ENCODE measurements at regions not wholly inside any gene's neighbourhood (a gene's known extent, or its start where the extent isn't known, plus 50 kb on each side); places are given as distances from the start of the nearest gene placed in this dataset.

GRCh38 chr11:29373725-29374124 lies 643.1 kb downstream of the KCNA4 start:
- H3K9me3 ChIP-seq (replicated peaks): peaks cover 24% of the 10 kb centered on the region
- H3K27ac ChIP-seq (replicated peaks): no peak overlapping the region
- no peak overlapping the region for H3K4me3 ChIP-seq
- intact Hi-C loops (cut with micrococcal nuclease): no loop called here
- H3K4me1 ChIP-seq: no peaks in the 10 kb centered on the region
- TF ChIP-seq CTCF (IDR thresholded peaks at IDR 0.05; ENCODE audit: borderline replicate concordance): no peak
- H3K36me3 ChIP-seq: no peaks in the 10 kb centered on the region
- no peaks in the 10 kb centered on the region for H3K27me3 ChIP-seq (ENCODE audit: low read depth)
- DNase-seq: no peak

GRCh38 chr11:29368126-29368525 lies 648.7 kb downstream of the KCNA4 start:
- no peak for DNase-seq
- Histone ChIP-seq H3K4me3 (no peak overlapping the region), H3K36me3 (no peaks in the 10 kb centered on the region), H3K27me3 (ENCODE audit: low read depth) (no peaks in the 10 kb centered on the region), H3K9me3 (replicated peaks) (peaks cover 3% of the 10 kb centered on the region), H3K27ac (replicated peaks) (no peak overlapping the region), H3K4me1 (peaks cover 4% of the 10 kb centered on the region)
- intact Hi-C loops (cut with micrococcal nuclease): no loop called here
- no peak for TF ChIP-seq CTCF (IDR thresholded peaks at IDR 0.05; ENCODE audit: borderline replicate concordance)

- no peak for DNase-seq
- Histone ChIP-seq H3K4me3 (no peak overlapping the region), H3K36me3 (no peaks in the 10 kb centered on the region), H3K27me3 (ENCODE audit: low read depth) (no peaks in the 10 kb centered on the region), H3K4me1 (peaks cover 4% of the 10 kb centered on the region), H3K27ac (replicated peaks) (no peak overlapping the region), H3K9me3 (replicated peaks) (no peaks in the 10 kb centered on the region)
- intact Hi-C loops (cut with micrococcal nuclease): no loop called here
- no peak for TF ChIP-seq CTCF (IDR thresholded peaks at IDR 0.05; ENCODE audit: borderline replicate concordance)
Measured at GRCh38 chr11:29364006-29364405, 652.8 kb downstream of the KCNA4 start.

GRCh38 chr11:29361369-29361768 lies 655.5 kb downstream of the KCNA4 start:
- intact Hi-C loops (cut with micrococcal nuclease): no loop called here
- TF ChIP-seq CTCF (IDR thresholded peaks at IDR 0.05; ENCODE audit: borderline replicate concordance): no peak
- no peaks in the 10 kb centered on the region for H3K4me1 ChIP-seq

GRCh38 chr11:29353833-29354232 lies 663.0 kb downstream of the KCNA4 start:
- Histone ChIP-seq H3K27ac (replicated peaks) (no peak overlapping the region), H3K36me3 (no peaks in the 10 kb centered on the region), H3K4me1 (no peaks in the 10 kb centered on the region), H3K27me3 (ENCODE audit: low read depth) (no peaks in the 10 kb centered on the region), H3K9me3 (replicated peaks) (no peaks in the 10 kb centered on the region), H3K4me3 (no peak overlapping the region)
- intact Hi-C loops (cut with micrococcal nuclease): no loop called here
- TF ChIP-seq CTCF (IDR thresholded peaks at IDR 0.05; ENCODE audit: borderline replicate concordance): no peak
- DNase-seq: no peak

More at GRCh38 chr11:29361369-29361768, 655.5 kb downstream of the KCNA4 start:
- Histone ChIP-seq H3K27me3 (ENCODE audit: low read depth) (no peaks in the 10 kb centered on the region), H3K36me3 (no peaks in the 10 kb centered on the region), H3K27ac (replicated peaks) (no peak overlapping the region), H3K9me3 (replicated peaks) (no peaks in the 10 kb centered on the region), H3K4me3 (no peak overlapping the region)
- DNase-seq: no peak

Measured in left ventricle myocardium inferior (tissue), 1 donor.